ENCODE measurements at regions not wholly inside any gene's neighbourhood (a gene's known extent, or its start where the extent isn't known, plus 50 kb on each side); places are given as distances from the start of the nearest gene placed in this dataset.

GRCh38 chr2:173854840-173855239 lies 110.3 kb downstream of the SP3 start:
- Histone ChIP-seq H3K36me3 (no peaks in the 10 kb centered on the region), H3K9me3 (no peaks in the 10 kb centered on the region), H3K4me3 (no peak overlapping the region), H3K27ac (no peak overlapping the region), H3K27me3 (peaks cover 8% of the 10 kb centered on the region), H3K4me1 (no peaks in the 10 kb centered on the region)
- 77 to 89% methylated on average over 5 of the region's 5 CpGs for WGBS, 2 donors (ENCODE audit: low coverage in 1 of 2)
- ATAC-seq: no peak
- no peak for TF ChIP-seq POLR2A (IDR thresholded peaks at IDR 0.05)
- no peak for TF ChIP-seq CTCF (IDR thresholded peaks at IDR 0.05)
- no peak for TF ChIP-seq POLR2AphosphoS5 (IDR thresholded peaks at IDR 0.05)
- TF ChIP-seq EP300 (IDR thresholded peaks at IDR 0.05): no peak

GRCh38 chr2:173855661-173856060 lies 109.5 kb downstream of the SP3 start:
- ATAC-seq: no peak
- Histone ChIP-seq H3K27ac (no peak overlapping the region), H3K36me3 (no peaks in the 10 kb centered on the region), H3K27me3 (peaks cover 8% of the 10 kb centered on the region), H3K4me1 (no peaks in the 10 kb centered on the region), H3K4me3 (no peak overlapping the region), H3K9me3 (no peaks in the 10 kb centered on the region)
- WGBS, 2 donors (ENCODE audit: low coverage in 1 of 2): 38 to 60% methylated on average over 2 of the region's 2 CpGs
- TF ChIP-seq EP300 (IDR thresholded peaks at IDR 0.05): no peak
- TF ChIP-seq POLR2A (IDR thresholded peaks at IDR 0.05): no peak
- no peak for TF ChIP-seq POLR2AphosphoS5 (IDR thresholded peaks at IDR 0.05)
- TF ChIP-seq CTCF (IDR thresholded peaks at IDR 0.05): no peak

Small RNA genes in the stretch of these regions (small RNA-seq; reads per million reads assigned to genes)
- 0 reads per million in 4 donors for gene AC013410.2

Measured in gastroesophageal sphincter (tissue), 4 donors.